GM19351 (cell line): ENCODE measurements at regions not wholly inside any gene's neighbourhood (a gene's known extent, or its start where the extent isn't known, plus 50 kb on each side); places are given as distances from the start of the nearest gene placed in this dataset.

Source experiments
- ATAC-seq: cut with Tn5 transposase; IDR thresholded peaks from one replicate; pipeline ENCODE4 v1.9.1; 2021; ENCODE audit warnings: mild to moderate bottlenecking, moderate library complexity; ENCODE audit not compliant: unreplicated experiment

GRCh38 chr3:116767726-116768125, 58.1 kb downstream of the TUSC7 start:
- no peak for ATAC-seq

- ATAC-seq, result peak; percentile 100
Measured at GRCh38 chr3:116770815-116771450, 61.4 kb downstream of the TUSC7 start.

GRCh38 chr3:116776880-116777785, 67.6 kb downstream of the TUSC7 start:
- no peak for ATAC-seq

GRCh38 chr3:116785226-116785625, 75.6 kb downstream of the TUSC7 start:
- ATAC-seq, result no peak

GRCh38 chr3:116802651-116803050, 93.1 kb downstream of the TUSC7 start:
- no peak for ATAC-seq

- no peak for ATAC-seq
Measured at GRCh38 chr3:116806351-116806750, 96.8 kb downstream of the TUSC7 start.

- no peak for ATAC-seq
Measured at GRCh38 chr3:116808725-116809124, 99.1 kb downstream of the TUSC7 start.

- ATAC-seq, result peak; percentile 45
Measured at GRCh38 chr3:116809208-116809607, 99.6 kb downstream of the TUSC7 start.

GRCh38 chr3:116811754-116812153, 102.2 kb downstream of the TUSC7 start:
- ATAC-seq, result no peak

- ATAC-seq, result no peak
Measured at GRCh38 chr3:116812949-116813348, 103.4 kb downstream of the TUSC7 start.

GRCh38 chr3:116815321-116815720, 105.7 kb downstream of the TUSC7 start:
- no peak for ATAC-seq

GRCh38 chr3:116815831-116816588, 106.4 kb downstream of the TUSC7 start:
- ATAC-seq, result no peak

- no peak for ATAC-seq
Measured at GRCh38 chr3:116821371-116821770, 111.8 kb downstream of the TUSC7 start.

- ATAC-seq, result no peak
Measured at GRCh38 chr3:116824208-116824607, 114.6 kb downstream of the TUSC7 start.

- no peak for ATAC-seq
Measured at GRCh38 chr3:116833202-116833601, 123.6 kb downstream of the TUSC7 start.

- no peak for ATAC-seq
Measured at GRCh38 chr3:116834816-116835215, 125.2 kb downstream of the TUSC7 start.

GRCh38 chr3:116835658-116836057, 126.1 kb downstream of the TUSC7 start:
- ATAC-seq, result no peak

- no peak for ATAC-seq
Measured at GRCh38 chr3:116836286-116836685, 126.7 kb downstream of the TUSC7 start.

- no peak for ATAC-seq
Measured at GRCh38 chr3:116837483-116837882, 127.9 kb downstream of the TUSC7 start.

GRCh38 chr3:116841003-116841735, 131.6 kb downstream of the TUSC7 start:
- no peak for ATAC-seq
